ENCODE measurements at regions not wholly inside any gene's neighbourhood (a gene's known extent, or its start where the extent isn't known, plus 50 kb on each side); places are given as distances from the start of the nearest gene placed in this dataset.

- DNase-seq, result no peak
Observed at GRCh38 chr4:161222889-161223288, 940.9 kb downstream of the FSTL5 start.

- no peak for DNase-seq
Observed at GRCh38 chr4:161208564-161208963, 955.2 kb downstream of the FSTL5 start.

GRCh38 chr4:161206528-161207080 is 957.2 kb downstream of the FSTL5 start:
- no peak for DNase-seq

- no peak for DNase-seq
Observed at GRCh38 chr4:161203865-161204264, 959.9 kb downstream of the FSTL5 start.

- DNase-seq, result no peak
Observed at GRCh38 chr4:161197912-161198311, 965.9 kb downstream of the FSTL5 start.

- no peak for DNase-seq
Observed at GRCh38 chr4:161197474-161197873, 966.3 kb downstream of the FSTL5 start.

- no peak for DNase-seq
Observed at GRCh38 chr4:161189286-161190134, 974.3 kb downstream of the FSTL5 start.

GRCh38 chr4:161188578-161188977 is 975.2 kb downstream of the FSTL5 start:
- DNase-seq, result no peak

- DNase-seq, result no peak
Observed at GRCh38 chr4:161187569-161187968, 976.2 kb downstream of the FSTL5 start.

GRCh38 chr4:161186750-161187149 is 977.0 kb downstream of the FSTL5 start:
- no peak for DNase-seq

- no peak for DNase-seq
Observed at GRCh38 chr4:161186012-161186411, 977.8 kb downstream of the FSTL5 start.

GRCh38 chr4:161183729-161184128 is 980.1 kb downstream of the FSTL5 start:
- DNase-seq, result no peak

- DNase-seq, result no peak
Observed at GRCh38 chr4:161182913-161183312, 980.9 kb downstream of the FSTL5 start.

GRCh38 chr4:161178310-161178709 is 985.5 kb downstream of the FSTL5 start:
- DNase-seq, result no peak

GRCh38 chr4:161172396-161173026 is 991.3 kb downstream of the FSTL5 start:
- DNase-seq, result no peak

- DNase-seq, result no peak
Observed at GRCh38 chr4:161167539-161167938, 996.3 kb downstream of the FSTL5 start.

- DNase-seq, result no peak
Observed at GRCh38 chr4:161160718-161161117, 1003.1 kb downstream of the FSTL5 start.

- DNase-seq, result no peak
Observed at GRCh38 chr4:161148051-161148450, 1015.7 kb downstream of the FSTL5 start.

GRCh38 chr4:161143375-161143774 is 1020.4 kb downstream of the FSTL5 start:
- DNase-seq, result no peak

GRCh38 chr4:161134795-161135194 is 1029.0 kb downstream of the FSTL5 start:
- DNase-seq, result no peak

- no peak for DNase-seq
Observed at GRCh38 chr4:161133586-161134276, 1030.1 kb downstream of the FSTL5 start.

GRCh38 chr4:161132715-161133425 is 1030.9 kb downstream of the FSTL5 start:
- no peak for DNase-seq

GRCh38 chr4:161121451-161121850 is 1042.3 kb downstream of the FSTL5 start:
- DNase-seq, result no peak

Measured in T-helper 2 cell (primary cell).